HepG2 (cell line): ENCODE measurements at regions not wholly inside any gene's neighbourhood (a gene's known extent, or its start where the extent isn't known, plus 50 kb on each side); places are given as distances from the start of the nearest gene placed in this dataset.
A peak's percentile ranks its signal among the peaks of the same experiment; 100 is the strongest.

ENCODE experiments used
- CREB1 ChIP-seq, 2 experiments: fragments of 450-650 bp in 1 of 2; IDR thresholded peaks; 2 replicates each; pipeline ENCODE4 v1.6.1; 2016 to 2017; ENCODE audit warnings: control low read depth in 1 of 2, mild to moderate bottlenecking in 1 of 2, missing compliant biosample characterization in 1 of 2, missing genetic modification characterization in 1 of 2
- FOXA1 ChIP-seq, 2 experiments: fragments of 450-650 bp in 1 of 2; sonication (generic) in 1 of 2; formaldehyde crosslinking in 1 of 2; IDR thresholded peaks; 2 replicates each; pipeline versions ENCODE4 v1.4.0 to v1.6.1; 2016 to 2020; ENCODE audit warnings: missing genetic modification reagents in 1 of 2
- FOXP1 ChIP-seq, 2 experiments: fragments of 450-650 bp in 1 of 2; IDR thresholded peaks; 2 replicates each; pipeline ENCODE4 v1.6.1; 2017 to 2018; ENCODE audit warnings: antibody characterized with exemption in 1 of 2
- NFIC ChIP-seq: IDR thresholded peaks from 2 replicates; pipeline ENCODE4 v1.6.1; 2012; ENCODE audit warnings: mild to moderate bottlenecking, low read length, inconsistent platforms
- TEAD3 ChIP-seq: optimal IDR thresholded peaks from 2 replicates; pipeline ENCODE3; 2016; ENCODE audit warnings: borderline replicate concordance
- ZNF713 ChIP-seq: sonication (generic); formaldehyde crosslinking; IDR thresholded peaks from 2 replicates; pipeline ENCODE4 v1.4.0; 2020; ENCODE audit warnings: mild to moderate bottlenecking, missing genetic modification reagents
- ZNF788 ChIP-seq: sonication (generic); formaldehyde crosslinking; IDR thresholded peaks from 2 replicates; pipeline ENCODE4 v1.5.0; 2020; ENCODE audit warnings: mild to moderate bottlenecking, missing genetic modification reagents, borderline replicate concordance
- TF ChIP-seq, protein P1 (sequence below): sonication (generic); formaldehyde crosslinking; IDR thresholded peaks from 2 replicates; pipeline ENCODE4 v1.4.0; 2020; ENCODE audit warnings: missing genetic modification reagents
- TF ChIP-seq, protein P2 (sequence below): sonication (generic); formaldehyde crosslinking; IDR thresholded peaks from 2 replicates; pipeline ENCODE4 v1.5.1; 2020; ENCODE audit warnings: missing genetic modification reagents, mild to moderate bottlenecking, borderline replicate concordance
- TF ChIP-seq, protein P3 (sequence below): sonication (generic); formaldehyde crosslinking; IDR thresholded peaks from 2 replicates; pipeline ENCODE4 v1.5.1; 2020; ENCODE audit warnings: missing genetic modification reagents, mild to moderate bottlenecking, borderline replicate concordance
- TF ChIP-seq, protein P4 (sequence below): sonication (generic); formaldehyde crosslinking; conservative IDR thresholded peaks from 2 replicates; pipeline ENCODE4 v1.4.0; 2020; ENCODE audit warnings: missing genetic modification reagents
- TF ChIP-seq, protein P5 (sequence below): sonication (generic); formaldehyde crosslinking; IDR thresholded peaks from 2 replicates; pipeline ENCODE4 v1.8.0; 2022; ENCODE audit warnings: mild to moderate bottlenecking, missing genetic modification reagents; ENCODE audit not compliant: insufficient replicate concordance
- TF ChIP-seq, protein P6 (sequence below): sonication (generic); formaldehyde crosslinking; IDR thresholded peaks from 2 replicates; pipeline ENCODE4 v1.8.1; 2023; ENCODE audit warnings: mild to moderate bottlenecking, missing genetic modification reagents, borderline replicate concordance
- TF ChIP-seq, protein P7 (sequence below): sonication (generic); formaldehyde crosslinking; IDR thresholded peaks from 2 replicates; pipeline ENCODE4 v1.5.1; 2020; ENCODE audit warnings: missing genetic modification reagents, mild to moderate bottlenecking, borderline replicate concordance

DNA sequence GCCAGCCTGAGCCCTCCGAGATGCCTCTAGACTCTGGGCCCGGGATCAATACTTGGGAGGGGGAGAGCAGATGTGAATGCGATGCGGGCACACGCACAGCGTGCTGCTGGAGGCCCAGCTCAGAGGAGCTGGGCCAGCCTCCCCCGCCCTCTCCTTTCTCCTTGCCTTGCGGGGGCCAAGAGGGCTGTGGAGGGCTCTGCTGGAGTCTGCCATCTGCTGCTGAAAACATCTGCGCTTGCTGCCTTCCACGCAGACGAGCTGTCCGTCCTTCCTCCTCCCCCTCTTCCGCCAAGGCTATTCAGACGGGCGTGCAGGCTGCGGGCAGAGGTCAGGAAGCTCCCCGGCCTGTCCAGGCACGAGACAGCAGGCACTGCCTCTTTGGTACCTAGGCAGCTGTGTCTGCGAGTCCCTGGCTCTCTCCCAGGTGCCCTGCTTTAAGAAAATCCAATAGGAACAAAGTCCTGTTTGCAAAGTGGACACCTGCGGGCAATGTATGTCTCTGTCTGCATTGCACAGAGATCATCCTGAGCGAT lies 75.2 kb downstream of the SPRING1 start (continued):
- TF ChIP-seq, protein P1, sequence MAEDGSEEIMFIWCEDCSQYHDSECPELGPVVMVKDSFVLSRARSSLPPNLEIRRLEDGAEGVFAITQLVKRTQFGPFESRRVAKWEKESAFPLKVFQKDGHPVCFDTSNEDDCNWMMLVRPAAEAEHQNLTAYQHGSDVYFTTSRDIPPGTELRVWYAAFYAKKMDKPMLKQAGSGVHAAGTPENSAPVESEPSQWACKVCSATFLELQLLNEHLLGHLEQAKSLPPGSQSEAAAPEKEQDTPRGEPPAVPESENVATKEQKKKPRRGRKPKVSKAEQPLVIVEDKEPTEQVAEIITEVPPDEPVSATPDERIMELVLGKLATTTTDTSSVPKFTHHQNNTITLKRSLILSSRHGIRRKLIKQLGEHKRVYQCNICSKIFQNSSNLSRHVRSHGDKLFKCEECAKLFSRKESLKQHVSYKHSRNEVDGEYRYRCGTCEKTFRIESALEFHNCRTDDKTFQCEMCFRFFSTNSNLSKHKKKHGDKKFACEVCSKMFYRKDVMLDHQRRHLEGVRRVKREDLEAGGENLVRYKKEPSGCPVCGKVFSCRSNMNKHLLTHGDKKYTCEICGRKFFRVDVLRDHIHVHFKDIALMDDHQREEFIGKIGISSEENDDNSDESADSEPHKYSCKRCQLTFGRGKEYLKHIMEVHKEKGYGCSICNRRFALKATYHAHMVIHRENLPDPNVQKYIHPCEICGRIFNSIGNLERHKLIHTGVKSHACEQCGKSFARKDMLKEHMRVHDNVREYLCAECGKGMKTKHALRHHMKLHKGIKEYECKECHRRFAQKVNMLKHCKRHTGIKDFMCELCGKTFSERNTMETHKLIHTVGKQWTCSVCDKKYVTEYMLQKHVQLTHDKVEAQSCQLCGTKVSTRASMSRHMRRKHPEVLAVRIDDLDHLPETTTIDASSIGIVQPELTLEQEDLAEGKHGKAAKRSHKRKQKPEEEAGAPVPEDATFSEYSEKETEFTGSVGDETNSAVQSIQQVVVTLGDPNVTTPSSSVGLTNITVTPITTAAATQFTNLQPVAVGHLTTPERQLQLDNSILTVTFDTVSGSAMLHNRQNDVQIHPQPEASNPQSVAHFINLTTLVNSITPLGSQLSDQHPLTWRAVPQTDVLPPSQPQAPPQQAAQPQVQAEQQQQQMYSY (CRISPR knock-in tag) = no peak
- TF ChIP-seq ZNF713 (CRISPR knock-in tag) (no peak), ZNF788 (CRISPR knock-in tag) (peak; percentile 31; the same call in 1 of the 2 replicates), TEAD3 (CRISPR knock-in tag) (peak; percentile 20), FOXA1 (IDR thresholded peaks at IDR 0.05) (no peak), FOXA1 (CRISPR knock-in tag; IDR thresholded peaks at IDR 0.05) (peak; percentile 15; the same call in 1 of the 2 replicates), NFIC (no peak), CREB1 (IDR thresholded peaks at IDR 0.05) (no peak), CREB1 (CRISPR knock-in tag; IDR thresholded peaks at IDR 0.05) (peak; percentile 17; the same call in 1 of the 2 replicates), FOXP1 (IDR thresholded peaks at IDR 0.05) (no peak), FOXP1 (CRISPR knock-in tag; IDR thresholded peaks at IDR 0.05) (0 out of 2 replicates have a peak, but pooled peaks have one; percentile 32)
- TF ChIP-seq, protein P2, sequence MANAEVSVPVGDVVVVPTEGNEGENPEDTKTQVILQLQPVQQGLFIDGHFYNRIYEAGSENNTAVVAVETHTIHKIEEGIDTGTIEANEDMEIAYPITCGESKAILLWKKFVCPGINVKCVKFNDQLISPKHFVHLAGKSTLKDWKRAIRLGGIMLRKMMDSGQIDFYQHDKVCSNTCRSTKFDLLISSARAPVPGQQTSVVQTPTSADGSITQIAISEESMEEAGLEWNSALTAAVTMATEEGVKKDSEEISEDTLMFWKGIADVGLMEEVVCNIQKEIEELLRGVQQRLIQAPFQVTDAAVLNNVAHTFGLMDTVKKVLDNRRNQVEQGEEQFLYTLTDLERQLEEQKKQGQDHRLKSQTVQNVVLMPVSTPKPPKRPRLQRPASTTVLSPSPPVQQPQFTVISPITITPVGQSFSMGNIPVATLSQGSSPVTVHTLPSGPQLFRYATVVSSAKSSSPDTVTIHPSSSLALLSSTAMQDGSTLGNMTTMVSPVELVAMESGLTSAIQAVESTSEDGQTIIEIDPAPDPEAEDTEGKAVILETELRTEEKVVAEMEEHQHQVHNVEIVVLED (CRISPR knock-in tag) = no peak
- TF ChIP-seq, protein P3, sequence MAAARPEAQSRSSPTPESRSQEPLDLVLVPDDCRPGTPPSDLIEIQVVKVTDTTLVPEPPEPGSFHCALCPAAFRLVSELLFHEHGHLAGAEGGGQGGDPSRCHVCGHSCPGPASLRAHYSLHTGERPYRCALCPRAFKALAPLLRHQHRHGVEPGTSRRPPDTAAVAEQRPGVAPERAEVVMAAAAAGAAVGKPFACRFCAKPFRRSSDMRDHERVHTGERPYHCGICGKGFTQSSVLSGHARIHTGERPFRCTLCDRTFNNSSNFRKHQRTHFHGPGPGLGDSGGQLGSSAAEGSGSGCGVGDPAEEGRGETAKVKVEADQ (CRISPR knock-in tag) = no peak
- TF ChIP-seq, protein P4, sequence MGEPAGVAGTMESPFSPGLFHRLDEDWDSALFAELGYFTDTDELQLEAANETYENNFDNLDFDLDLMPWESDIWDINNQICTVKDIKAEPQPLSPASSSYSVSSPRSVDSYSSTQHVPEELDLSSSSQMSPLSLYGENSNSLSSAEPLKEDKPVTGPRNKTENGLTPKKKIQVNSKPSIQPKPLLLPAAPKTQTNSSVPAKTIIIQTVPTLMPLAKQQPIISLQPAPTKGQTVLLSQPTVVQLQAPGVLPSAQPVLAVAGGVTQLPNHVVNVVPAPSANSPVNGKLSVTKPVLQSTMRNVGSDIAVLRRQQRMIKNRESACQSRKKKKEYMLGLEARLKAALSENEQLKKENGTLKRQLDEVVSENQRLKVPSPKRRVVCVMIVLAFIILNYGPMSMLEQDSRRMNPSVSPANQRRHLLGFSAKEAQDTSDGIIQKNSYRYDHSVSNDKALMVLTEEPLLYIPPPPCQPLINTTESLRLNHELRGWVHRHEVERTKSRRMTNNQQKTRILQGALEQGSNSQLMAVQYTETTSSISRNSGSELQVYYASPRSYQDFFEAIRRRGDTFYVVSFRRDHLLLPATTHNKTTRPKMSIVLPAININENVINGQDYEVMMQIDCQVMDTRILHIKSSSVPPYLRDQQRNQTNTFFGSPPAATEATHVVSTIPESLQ (CRISPR knock-in tag) = no peak
- TF ChIP-seq, protein P5, sequence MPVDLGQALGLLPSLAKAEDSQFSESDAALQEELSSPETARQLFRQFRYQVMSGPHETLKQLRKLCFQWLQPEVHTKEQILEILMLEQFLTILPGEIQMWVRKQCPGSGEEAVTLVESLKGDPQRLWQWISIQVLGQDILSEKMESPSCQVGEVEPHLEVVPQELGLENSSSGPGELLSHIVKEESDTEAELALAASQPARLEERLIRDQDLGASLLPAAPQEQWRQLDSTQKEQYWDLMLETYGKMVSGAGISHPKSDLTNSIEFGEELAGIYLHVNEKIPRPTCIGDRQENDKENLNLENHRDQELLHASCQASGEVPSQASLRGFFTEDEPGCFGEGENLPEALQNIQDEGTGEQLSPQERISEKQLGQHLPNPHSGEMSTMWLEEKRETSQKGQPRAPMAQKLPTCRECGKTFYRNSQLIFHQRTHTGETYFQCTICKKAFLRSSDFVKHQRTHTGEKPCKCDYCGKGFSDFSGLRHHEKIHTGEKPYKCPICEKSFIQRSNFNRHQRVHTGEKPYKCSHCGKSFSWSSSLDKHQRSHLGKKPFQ (CRISPR knock-in tag) = no peak
- TF ChIP-seq, protein P6, sequence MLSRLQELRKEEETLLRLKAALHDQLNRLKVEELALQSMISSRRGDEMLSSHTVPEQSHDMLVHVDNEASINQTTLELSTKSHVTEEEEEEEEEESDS = no peak
- TF ChIP-seq, protein P7, sequence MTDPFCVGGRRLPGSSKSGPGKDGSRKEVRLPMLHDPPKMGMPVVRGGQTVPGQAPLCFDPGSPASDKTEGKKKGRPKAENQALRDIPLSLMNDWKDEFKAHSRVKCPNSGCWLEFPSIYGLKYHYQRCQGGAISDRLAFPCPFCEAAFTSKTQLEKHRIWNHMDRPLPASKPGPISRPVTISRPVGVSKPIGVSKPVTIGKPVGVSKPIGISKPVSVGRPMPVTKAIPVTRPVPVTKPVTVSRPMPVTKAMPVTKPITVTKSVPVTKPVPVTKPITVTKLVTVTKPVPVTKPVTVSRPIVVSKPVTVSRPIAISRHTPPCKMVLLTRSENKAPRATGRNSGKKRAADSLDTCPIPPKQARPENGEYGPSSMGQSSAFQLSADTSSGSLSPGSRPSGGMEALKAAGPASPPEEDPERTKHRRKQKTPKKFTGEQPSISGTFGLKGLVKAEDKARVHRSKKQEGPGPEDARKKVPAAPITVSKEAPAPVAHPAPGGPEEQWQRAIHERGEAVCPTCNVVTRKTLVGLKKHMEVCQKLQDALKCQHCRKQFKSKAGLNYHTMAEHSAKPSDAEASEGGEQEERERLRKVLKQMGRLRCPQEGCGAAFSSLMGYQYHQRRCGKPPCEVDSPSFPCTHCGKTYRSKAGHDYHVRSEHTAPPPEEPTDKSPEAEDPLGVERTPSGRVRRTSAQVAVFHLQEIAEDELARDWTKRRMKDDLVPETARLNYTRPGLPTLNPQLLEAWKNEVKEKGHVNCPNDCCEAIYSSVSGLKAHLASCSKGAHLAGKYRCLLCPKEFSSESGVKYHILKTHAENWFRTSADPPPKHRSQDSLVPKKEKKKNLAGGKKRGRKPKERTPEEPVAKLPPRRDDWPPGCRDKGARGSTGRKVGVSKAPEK (CRISPR knock-in tag) = no peak
